ENCODE measurements at regions not wholly inside any gene's neighbourhood (a gene's known extent, or its start where the extent isn't known, plus 50 kb on each side); places are given as distances from the start of the nearest gene placed in this dataset.
A peak's percentile ranks its signal among the peaks of the same experiment; 100 is the strongest.
"Not testable (repeated sequence)": the region's sequence is repeated elsewhere in the genome, so short reads cannot be mapped to it uniquely, and the experiment has no call there.

- no peak for DNase-seq
Observed at GRCh38 chr14:44783901-44784300, 177.8 kb downstream of the KLHL28 start.

DNA sequence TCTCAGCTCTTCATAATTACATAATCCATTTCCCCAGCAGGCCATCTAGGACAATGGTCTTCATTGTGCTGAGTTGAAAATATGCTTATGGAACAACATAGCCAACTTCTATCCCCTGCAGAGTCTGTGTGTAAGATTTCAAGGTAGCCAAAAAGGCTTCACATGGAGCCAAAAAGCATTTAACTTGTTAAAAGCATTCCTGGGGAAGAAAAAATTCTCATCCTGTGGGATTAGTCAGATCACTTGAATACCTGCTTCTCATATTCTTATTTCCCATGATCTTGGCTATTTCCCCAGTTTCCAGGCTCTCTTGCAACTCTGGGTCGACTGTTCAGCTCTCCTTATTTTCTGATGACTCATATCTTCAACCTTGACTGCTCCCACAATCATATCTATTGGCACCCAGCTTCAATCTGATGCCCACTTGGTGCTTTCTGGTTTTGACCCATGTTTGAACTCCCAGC lies 178.9 kb downstream of the KLHL28 start:
- no peak for DNase-seq

DNA sequence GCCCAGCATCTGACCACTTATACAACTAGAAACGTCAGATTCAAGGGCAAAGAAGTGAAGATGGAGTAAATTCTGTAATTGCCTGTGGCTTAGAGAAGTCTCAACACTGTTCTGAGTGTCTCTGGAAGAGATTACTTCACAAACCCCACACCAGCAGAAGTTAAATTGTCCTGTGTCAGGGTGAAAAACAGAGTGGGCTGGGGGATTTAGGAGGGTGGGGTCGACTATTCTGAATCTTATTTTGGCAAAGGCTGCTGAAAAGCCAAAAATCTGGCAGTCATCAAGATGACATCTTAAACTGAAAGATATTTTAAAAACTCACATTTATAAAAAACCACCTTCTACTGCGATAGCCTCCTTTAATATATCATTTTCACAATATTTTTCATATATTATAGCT lies 180.8 kb downstream of the KLHL28 start:
- no peak for DNase-seq

DNA sequence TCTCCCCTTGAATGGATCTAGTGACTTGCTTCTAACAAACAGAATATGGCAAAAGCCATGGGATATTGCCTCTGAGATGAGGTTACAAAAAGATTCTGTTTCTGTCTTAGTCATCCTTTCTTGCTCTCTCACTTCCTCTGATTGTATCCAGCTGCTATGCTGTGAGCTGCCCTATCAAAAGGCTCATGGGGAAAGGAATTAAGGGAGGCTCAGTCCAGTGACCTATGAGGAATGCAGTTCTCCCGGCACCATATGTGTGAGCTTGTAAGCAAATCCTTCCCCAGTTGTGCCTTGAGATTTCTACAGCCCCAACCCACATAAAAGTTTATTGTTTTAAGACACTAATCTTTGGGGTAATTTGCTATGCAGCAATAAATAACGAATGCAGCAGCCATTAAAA lies 183.1 kb downstream of the KLHL28 start:
- no peak for DNase-seq

DNA sequence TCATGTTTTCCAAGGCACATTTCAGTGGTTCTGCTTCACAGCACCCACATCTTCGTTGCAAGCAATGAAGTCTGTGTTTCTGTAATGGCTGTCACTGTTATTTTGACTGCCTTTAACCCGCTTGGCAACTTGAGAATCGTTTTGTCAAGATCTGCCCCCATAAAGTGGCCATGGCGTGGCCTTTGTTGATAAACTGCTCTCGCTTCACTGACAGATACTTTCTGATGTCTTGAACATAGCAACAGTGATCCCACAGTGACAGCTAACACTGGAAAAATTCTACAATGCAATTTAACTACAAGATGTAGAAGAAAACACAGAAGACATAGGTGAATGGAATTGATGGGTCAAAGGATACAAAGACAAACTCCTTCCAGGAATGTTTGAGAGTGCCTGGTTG lies 184.2 kb downstream of the KLHL28 start:
- no peak for DNase-seq

GRCh38 chr14:44775248-44775647 lies 186.5 kb downstream of the KLHL28 start:
- DNase-seq = no peak

GRCh38 chr14:44774396-44774795 lies 187.4 kb downstream of the KLHL28 start:
- DNase-seq = no peak

GRCh38 chr14:44771496-44771895 lies 190.3 kb downstream of the KLHL28 start:
- no peak for DNase-seq

DNA sequence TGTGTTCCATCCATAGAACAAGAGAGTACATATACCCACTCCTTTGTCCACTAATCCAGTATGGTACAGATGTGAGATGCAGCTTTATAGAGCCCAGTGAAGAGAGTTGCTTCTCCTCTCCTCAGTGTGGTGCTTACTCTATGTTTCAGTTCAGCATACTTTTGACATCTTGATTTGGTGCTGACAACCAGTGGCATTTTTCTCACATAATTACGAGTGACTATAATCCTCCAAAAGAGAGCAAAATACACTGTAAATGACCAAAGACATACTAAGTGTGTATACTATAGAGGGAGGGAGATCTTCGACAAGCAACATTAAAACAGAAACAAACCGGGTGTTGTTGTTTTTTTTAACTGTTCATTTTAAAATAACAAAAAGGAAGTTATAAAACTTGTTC lies 191.5 kb downstream of the KLHL28 start:
- no peak for DNase-seq

DNA sequence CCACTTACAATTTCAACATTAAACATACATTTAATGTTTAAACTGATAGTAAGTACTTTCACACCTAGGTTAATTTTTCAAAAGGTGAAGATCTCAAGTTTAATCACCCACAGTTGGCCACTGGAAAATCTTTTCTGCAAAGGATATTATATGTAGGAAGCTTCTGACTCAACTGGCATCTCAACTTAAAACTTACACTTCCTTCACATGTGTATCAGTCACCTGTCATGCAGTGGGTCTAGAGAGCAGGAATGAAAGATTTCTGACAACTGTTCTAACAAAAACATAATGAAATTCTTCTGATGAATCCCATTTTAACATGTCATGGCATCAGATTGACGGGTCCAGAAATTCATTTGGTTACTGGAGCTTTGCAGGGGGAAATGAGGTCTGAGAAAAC lies 192.8 kb downstream of the KLHL28 start:
- DNase-seq = no peak

- no peak for DNase-seq
Observed at GRCh38 chr14:44767646-44768173, 194.0 kb downstream of the KLHL28 start.

- no peak for DNase-seq
Observed at GRCh38 chr14:44766285-44766684, 195.5 kb downstream of the KLHL28 start.

DNA sequence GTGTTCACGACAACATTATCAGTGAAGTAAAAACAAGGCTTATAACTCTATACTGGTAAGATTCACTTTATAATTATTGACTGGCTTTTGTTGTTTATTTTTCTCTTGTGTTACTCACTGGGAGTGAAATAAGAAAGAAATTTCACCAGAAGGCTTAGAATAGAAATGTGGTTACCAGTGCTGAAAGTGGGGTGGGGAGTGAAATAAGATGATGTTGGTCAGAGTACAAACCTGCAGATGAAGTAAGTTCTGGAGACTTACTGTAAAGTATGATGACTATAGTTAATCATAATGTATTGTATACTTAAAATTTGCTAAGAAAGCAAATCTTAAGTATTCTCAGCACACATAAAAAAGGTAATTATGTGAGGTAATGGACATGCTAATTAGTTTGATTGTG lies 198.4 kb downstream of the KLHL28 start:
- no peak for DNase-seq

GRCh38 chr14:44759277-44759676 lies 202.5 kb downstream of the KLHL28 start:
- DNase-seq = no peak

DNA sequence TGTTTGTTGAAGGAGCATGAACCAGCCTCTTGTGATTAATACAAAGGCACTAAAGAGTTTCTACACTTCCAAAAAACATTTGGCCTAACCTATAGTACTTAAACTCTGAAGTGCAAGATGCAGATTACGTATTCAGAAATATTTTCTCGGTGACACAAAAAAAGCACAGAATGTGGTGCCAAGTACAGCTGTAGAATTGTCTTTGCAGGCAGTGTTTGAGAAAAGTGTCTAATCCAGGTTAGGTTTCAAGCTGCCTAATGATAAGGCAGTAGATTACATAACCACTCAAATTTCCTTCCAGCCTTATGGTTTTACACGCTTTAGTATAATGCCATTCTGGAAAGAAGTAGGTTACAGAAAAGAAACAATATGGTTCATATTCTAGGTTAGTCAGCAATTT lies 205.2 kb downstream of the KLHL28 start:
- DNase-seq = no peak

DNA sequence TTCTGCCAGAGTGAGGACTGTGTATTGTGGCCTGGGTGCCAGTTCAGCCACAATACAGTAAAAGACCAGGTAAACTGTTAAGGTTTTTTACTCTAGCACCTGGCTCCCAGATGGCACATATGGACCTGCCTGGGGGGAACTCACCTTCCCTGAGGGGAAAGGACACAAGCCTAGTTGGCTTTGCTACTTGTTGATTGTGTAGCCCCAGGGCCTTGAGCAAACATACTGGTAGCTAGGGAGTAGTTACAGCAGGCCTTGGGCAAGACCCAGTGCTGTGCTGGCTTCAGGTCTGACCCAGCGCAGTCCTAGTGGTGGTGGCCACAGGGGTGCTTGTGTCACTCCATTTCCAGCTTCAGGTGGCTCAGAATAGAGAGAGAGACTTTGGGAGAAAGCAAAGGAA lies 216.4 kb downstream of the KLHL28 start:
- no peak for DNase-seq

GRCh38 chr14:44742202-44742601 lies 219.5 kb downstream of the KLHL28 start:
- DNase-seq = no peak

DNA sequence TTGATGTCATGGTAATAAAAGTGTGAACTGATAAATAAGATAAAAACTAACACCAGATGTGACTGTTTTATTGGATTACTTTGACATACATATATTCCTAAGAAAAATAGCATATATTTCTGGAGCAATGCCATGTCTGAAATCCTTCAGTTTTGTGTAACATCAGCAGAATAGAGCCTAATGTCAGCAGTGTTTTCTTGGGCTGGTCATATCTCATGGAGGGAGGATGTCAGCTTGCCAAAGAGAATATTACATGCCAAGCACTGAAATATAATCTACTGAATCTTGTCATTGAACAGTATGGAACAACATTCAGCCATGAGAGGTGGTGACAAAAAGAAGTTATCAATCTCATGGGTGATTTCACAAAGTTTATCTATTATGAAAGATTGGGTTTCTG lies 220.3 kb downstream of the KLHL28 start:
- DNase-seq = no peak

DNA sequence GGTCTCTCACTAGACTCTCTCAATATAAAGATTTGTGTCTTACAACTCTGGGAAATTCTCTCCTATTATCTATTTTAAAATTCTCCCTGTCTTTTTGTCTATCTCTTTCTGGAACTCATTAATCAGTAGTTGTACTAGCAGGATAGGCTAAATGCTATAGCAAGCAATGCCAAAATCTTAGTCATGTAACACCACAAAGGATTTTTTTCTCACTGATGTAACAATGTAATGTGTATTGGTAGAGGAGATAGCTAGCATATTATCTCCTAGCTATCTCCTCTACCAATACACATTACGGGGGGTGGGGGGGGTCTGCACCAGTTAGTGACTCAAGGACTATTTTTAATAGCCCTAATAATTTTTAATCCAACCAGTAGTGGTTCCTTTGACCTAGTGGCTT lies 225.4 kb downstream of the KLHL28 start:
- no peak for DNase-seq

DNA sequence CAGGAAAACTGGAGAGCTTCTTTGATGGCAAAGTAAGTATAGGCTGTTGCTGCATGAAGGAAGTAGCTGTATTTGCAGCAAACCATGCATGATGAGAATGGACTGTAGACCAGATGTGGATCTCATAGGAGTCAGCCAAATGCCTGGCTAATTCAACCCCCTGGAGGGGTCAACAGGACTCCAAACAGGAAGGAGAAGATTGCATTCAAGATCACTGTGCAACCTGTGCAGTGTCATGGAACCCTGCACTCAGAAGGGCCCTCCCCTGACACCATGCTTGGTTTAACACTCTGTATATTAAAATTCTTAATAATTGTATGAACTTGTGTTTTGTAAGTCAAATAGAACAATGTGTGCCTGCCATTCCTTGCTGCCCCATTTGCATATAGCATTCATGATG lies 225.1 kb upstream of the FSCB start:
- peak; percentile 27 for DNase-seq

GRCh38 chr14:44730860-44731259 lies 223.8 kb upstream of the FSCB start:
- DNase-seq = no peak

GRCh38 chr14:44721395-44721794 lies 214.3 kb upstream of the FSCB start:
- not testable (repeated sequence) for DNase-seq

- no peak for DNase-seq
Observed at GRCh38 chr14:44720707-44721106, 213.6 kb upstream of the FSCB start.

GRCh38 chr14:44712024-44712815 lies 205.1 kb upstream of the FSCB start:
- DNase-seq = no peak

Data from NCI-H446 treated with DMSO at 0.1 percent for 48 hours (cell line).